ENCODE measurements at regions not wholly inside any gene's neighbourhood (a gene's known extent, or its start where the extent isn't known, plus 50 kb on each side); places are given as distances from the start of the nearest gene placed in this dataset.

GRCh38 chr2:146287281-146287680 lies 1557.5 kb upstream of the ACVR2A start:
- TF ChIP-seq, protein P1, sequence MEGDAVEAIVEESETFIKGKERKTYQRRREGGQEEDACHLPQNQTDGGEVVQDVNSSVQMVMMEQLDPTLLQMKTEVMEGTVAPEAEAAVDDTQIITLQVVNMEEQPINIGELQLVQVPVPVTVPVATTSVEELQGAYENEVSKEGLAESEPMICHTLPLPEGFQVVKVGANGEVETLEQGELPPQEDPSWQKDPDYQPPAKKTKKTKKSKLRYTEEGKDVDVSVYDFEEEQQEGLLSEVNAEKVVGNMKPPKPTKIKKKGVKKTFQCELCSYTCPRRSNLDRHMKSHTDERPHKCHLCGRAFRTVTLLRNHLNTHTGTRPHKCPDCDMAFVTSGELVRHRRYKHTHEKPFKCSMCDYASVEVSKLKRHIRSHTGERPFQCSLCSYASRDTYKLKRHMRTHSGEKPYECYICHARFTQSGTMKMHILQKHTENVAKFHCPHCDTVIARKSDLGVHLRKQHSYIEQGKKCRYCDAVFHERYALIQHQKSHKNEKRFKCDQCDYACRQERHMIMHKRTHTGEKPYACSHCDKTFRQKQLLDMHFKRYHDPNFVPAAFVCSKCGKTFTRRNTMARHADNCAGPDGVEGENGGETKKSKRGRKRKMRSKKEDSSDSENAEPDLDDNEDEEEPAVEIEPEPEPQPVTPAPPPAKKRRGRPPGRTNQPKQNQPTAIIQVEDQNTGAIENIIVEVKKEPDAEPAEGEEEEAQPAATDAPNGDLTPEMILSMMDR (IDR thresholded peaks at IDR 0.05; ENCODE audit: control insufficient read depth, extremely low read depth, insufficient read depth), result no peak
- no peak overlapping the region for H3K4me3 ChIP-seq (ENCODE audit: low read depth, low read length)
- no peak for DNase-seq (ENCODE audit: low read depth)

GRCh38 chr2:146278881-146279280 lies 1565.9 kb upstream of the ACVR2A start:
- TF ChIP-seq, protein P1 (IDR thresholded peaks at IDR 0.05; ENCODE audit: control insufficient read depth, extremely low read depth, insufficient read depth), result no peak
- no peak for DNase-seq (ENCODE audit: low read depth)
- no peak overlapping the region for H3K4me3 ChIP-seq (ENCODE audit: low read depth, low read length)

- H3K4me3 ChIP-seq (ENCODE audit: low read depth, low read length), result no peak overlapping the region
- no peak for DNase-seq (ENCODE audit: low read depth)
- TF ChIP-seq, protein P1 (IDR thresholded peaks at IDR 0.05; ENCODE audit: control insufficient read depth, extremely low read depth, insufficient read depth), result no peak
Observed at GRCh38 chr2:146271131-146271831, 1573.5 kb upstream of the ACVR2A start.

GRCh38 chr2:146270618-146271017 lies 1574.2 kb upstream of the ACVR2A start:
- no peak overlapping the region for H3K4me3 ChIP-seq (ENCODE audit: low read depth, low read length)
- no peak for DNase-seq (ENCODE audit: low read depth)
- TF ChIP-seq, protein P1 (IDR thresholded peaks at IDR 0.05; ENCODE audit: control insufficient read depth, extremely low read depth, insufficient read depth), result no peak

GRCh38 chr2:146267093-146267492 lies 1577.7 kb upstream of the ACVR2A start:
- no peak for DNase-seq (ENCODE audit: low read depth)
- H3K4me3 ChIP-seq (ENCODE audit: low read depth, low read length), result no peak overlapping the region
- TF ChIP-seq, protein P1 (IDR thresholded peaks at IDR 0.05; ENCODE audit: control insufficient read depth, extremely low read depth, insufficient read depth), result no peak

DNA sequence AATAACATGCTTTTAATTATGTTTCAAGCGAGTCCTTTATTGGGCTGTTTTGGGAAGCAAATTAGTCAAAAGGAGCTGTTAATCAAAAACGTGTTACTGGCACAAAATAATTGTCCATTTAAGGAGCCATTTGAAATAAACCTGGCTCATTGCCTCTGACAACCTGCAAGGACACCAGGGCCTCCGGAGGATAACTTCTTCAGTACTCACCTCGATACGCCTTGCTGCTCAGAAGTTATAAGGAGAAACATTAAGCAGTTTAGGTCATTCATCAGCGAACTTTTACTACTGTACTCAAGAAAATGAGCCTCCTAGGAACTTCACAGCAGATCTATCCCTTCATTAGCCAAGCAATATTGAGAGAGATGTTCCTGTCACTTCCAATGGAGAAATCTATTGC lies 1579.2 kb upstream of the ACVR2A start:
- no peak for DNase-seq (ENCODE audit: low read depth)
- TF ChIP-seq, protein P1 (IDR thresholded peaks at IDR 0.05; ENCODE audit: control insufficient read depth, extremely low read depth, insufficient read depth), result no peak
- H3K4me3 ChIP-seq (ENCODE audit: low read depth, low read length), result no peak overlapping the region

DNA sequence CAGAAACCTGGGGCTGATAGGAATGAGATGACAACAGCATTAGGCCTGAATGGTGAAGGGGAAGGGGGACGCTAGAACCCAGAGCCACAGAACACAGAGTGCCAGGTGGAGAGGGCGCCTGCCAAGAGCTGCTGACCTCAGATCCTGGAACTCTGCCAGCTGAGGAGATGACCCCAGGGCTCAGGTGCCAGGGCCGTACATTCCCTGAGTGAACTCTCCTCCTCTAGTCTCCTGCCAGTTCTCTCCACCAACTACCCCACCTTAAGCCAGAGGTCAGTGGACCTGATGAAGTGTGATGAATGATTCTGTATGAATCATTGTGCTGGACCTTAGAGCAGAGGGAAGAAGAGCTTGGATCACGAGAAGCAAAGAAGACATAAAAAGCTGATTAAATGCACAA lies 1582.2 kb upstream of the ACVR2A start:
- DNase-seq (ENCODE audit: low read depth), result no peak
- TF ChIP-seq, protein P1 (IDR thresholded peaks at IDR 0.05; ENCODE audit: control insufficient read depth, extremely low read depth, insufficient read depth), result no peak
- no peak overlapping the region for H3K4me3 ChIP-seq (ENCODE audit: low read depth, low read length)
